Astrocyte (in vitro differentiated cells and primary cell): ENCODE measurements at regions not wholly inside any gene's neighbourhood (a gene's known extent, or its start where the extent isn't known, plus 50 kb on each side); places are given as distances from the start of the nearest gene placed in this dataset.

ENCODE experiments used
- DNase-seq: peaks from one replicate; pipeline ENCODE4 v3.0.0-alpha.2; 2010; ENCODE audit warnings: low read depth
- FAIRE-seq: peaks from 2 replicates; lab custom pipeline; 2011; peaks lifted over from hg19 to GRCh38; lab: Jason Lieb, UNC
- H2AFZ ChIP-seq: 2 replicates; pipeline ENCODE4 v1.6.0; 2012; ENCODE audit warnings: low read depth, low read length, inconsistent platforms
- H3K27ac ChIP-seq: 2 replicates; pipeline ENCODE4 v1.5.1; 2011; ENCODE audit warnings: low read depth, low read length, inconsistent platforms
- H3K27me3 ChIP-seq: 2 replicates; pipeline ENCODE4 v1.6.0; 2011; ENCODE audit warnings: low read length, inconsistent platforms; ENCODE audit not compliant: insufficient read depth
- H3K36me3 ChIP-seq: 2 replicates; pipeline ENCODE4 v1.5.1; 2011; ENCODE audit warnings: low read length, inconsistent platforms; ENCODE audit not compliant: insufficient read depth
- H3K4me1 ChIP-seq: 2 replicates; pipeline ENCODE4 v1.5.1; 2011; ENCODE audit warnings: low read length, inconsistent platforms; ENCODE audit not compliant: insufficient read depth
- H3K4me2 ChIP-seq: 2 replicates; pipeline ENCODE4 v1.6.0; 2012; ENCODE audit warnings: low read length, inconsistent platforms
- H3K4me3 ChIP-seq: 2 replicates; pipeline ENCODE4 v1.5.1; 2011; ENCODE audit warnings: low read depth, mild to moderate bottlenecking, low read length, inconsistent platforms; ENCODE audit not compliant: insufficient read depth
- H3K79me2 ChIP-seq: 2 replicates; pipeline ENCODE4 v1.6.0; 2012; ENCODE audit warnings: mild to moderate bottlenecking, low read length, inconsistent platforms; ENCODE audit not compliant: insufficient read depth
- H3K9ac ChIP-seq: 2 replicates; pipeline ENCODE4 v1.6.0; 2012; ENCODE audit warnings: mild to moderate bottlenecking, low read length, inconsistent platforms
- H3K9me3 ChIP-seq: 2 replicates; pipeline ENCODE4 v1.5.1; 2012; ENCODE audit warnings: low read depth, mild to moderate bottlenecking, low read length, inconsistent platforms; ENCODE audit not compliant: insufficient read depth
- H4K20me1 ChIP-seq: 2 replicates; pipeline ENCODE4 v1.6.0; 2012; ENCODE audit warnings: low read length, inconsistent platforms; ENCODE audit not compliant: insufficient read depth
- H3K27ac Mint-ChIP-seq: one replicate; pipeline ENCODE4 v1.8.0; 2021; ENCODE audit warnings: mild to moderate bottlenecking, mixed read lengths; ENCODE audit not compliant: unreplicated experiment
- H3K27me3 Mint-ChIP-seq: one replicate; pipeline ENCODE4 v1.8.0; 2021; ENCODE audit warnings: low read depth, mixed read lengths; ENCODE audit not compliant: unreplicated experiment
- H3K36me3 Mint-ChIP-seq: one replicate; pipeline ENCODE4 v1.8.0; 2021; ENCODE audit warnings: low read depth, mixed read lengths; ENCODE audit not compliant: unreplicated experiment
- H3K4me1 Mint-ChIP-seq: one replicate; pipeline ENCODE4 v1.8.0; 2021; ENCODE audit warnings: low read depth, mixed read lengths; ENCODE audit not compliant: unreplicated experiment
- H3K4me3 Mint-ChIP-seq: one replicate; pipeline ENCODE4 v1.8.0; 2021; ENCODE audit warnings: mild to moderate bottlenecking, moderate library complexity, mixed read lengths; ENCODE audit not compliant: unreplicated experiment
- H3K9me3 Mint-ChIP-seq: one replicate; pipeline ENCODE4 v1.8.0; 2021; ENCODE audit warnings: mild to moderate bottlenecking, mixed read lengths; ENCODE audit not compliant: unreplicated experiment
- EZH2 ChIP-seq: IDR thresholded peaks from 2 replicates; pipeline ENCODE4 v1.6.1; 2012; ENCODE audit warnings: mild to moderate bottlenecking, low read length, inconsistent platforms; ENCODE audit not compliant: insufficient read depth
- TF ChIP-seq, protein P1 (sequence below): IDR thresholded peaks from 2 replicates; pipeline ENCODE4 v1.5.1; 2011; ENCODE audit warnings: low read depth, mild to moderate bottlenecking, inconsistent platforms, low read length, moderate library complexity; ENCODE audit not compliant: insufficient read depth

DNA sequence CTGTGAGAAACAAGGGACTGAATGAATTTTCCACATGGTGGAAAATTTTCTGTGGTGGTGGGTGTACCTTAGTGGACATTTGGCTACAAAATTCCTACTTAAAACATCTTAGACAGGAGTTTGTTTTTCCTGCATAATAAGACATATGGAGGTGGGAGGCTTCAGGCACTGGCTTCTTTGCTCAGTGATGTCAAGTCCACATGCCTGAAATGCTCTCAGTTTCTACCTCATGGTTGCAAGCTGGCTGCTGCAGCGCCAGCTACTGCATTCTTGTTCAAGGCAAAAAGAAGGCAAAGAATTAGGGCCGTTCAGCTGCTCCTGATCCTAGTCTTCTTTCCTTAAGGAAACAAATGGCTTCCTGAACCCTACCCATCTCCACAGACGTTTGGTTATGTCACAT, 99.9 kb upstream of the FAM204A start:
- H3K4me1 Mint-ChIP-seq: no peaks in the 10 kb centered on the region
- H3K4me1 ChIP-seq: no peaks in the 10 kb centered on the region
- H4K20me1 ChIP-seq: no peaks in the 10 kb centered on the region
- no peak overlapping the region for H3K4me3 Mint-ChIP-seq
- H3K27me3 ChIP-seq: no peaks in the 10 kb centered on the region
- no peak for TF ChIP-seq EZH2
- TF ChIP-seq, protein P1, sequence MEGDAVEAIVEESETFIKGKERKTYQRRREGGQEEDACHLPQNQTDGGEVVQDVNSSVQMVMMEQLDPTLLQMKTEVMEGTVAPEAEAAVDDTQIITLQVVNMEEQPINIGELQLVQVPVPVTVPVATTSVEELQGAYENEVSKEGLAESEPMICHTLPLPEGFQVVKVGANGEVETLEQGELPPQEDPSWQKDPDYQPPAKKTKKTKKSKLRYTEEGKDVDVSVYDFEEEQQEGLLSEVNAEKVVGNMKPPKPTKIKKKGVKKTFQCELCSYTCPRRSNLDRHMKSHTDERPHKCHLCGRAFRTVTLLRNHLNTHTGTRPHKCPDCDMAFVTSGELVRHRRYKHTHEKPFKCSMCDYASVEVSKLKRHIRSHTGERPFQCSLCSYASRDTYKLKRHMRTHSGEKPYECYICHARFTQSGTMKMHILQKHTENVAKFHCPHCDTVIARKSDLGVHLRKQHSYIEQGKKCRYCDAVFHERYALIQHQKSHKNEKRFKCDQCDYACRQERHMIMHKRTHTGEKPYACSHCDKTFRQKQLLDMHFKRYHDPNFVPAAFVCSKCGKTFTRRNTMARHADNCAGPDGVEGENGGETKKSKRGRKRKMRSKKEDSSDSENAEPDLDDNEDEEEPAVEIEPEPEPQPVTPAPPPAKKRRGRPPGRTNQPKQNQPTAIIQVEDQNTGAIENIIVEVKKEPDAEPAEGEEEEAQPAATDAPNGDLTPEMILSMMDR: no peak
- H3K4me3 ChIP-seq: no peak overlapping the region
- H3K27ac Mint-ChIP-seq: no peak overlapping the region
- H3K36me3 Mint-ChIP-seq: no peaks in the 10 kb centered on the region
- DNase-seq (no peak), FAIRE-seq (no peak)
- no peaks in the 10 kb centered on the region for H3K9me3 ChIP-seq
- no peaks in the 10 kb centered on the region for H3K79me2 ChIP-seq
- H3K9ac ChIP-seq: no peak overlapping the region
- no peak overlapping the region for H2AFZ ChIP-seq
- H3K27me3 Mint-ChIP-seq: peaks cover 7% of the 10 kb centered on the region
- no peak overlapping the region for H3K4me2 ChIP-seq
- no peak overlapping the region for H3K27ac ChIP-seq
- H3K9me3 Mint-ChIP-seq: no peaks in the 10 kb centered on the region
- no peaks in the 10 kb centered on the region for H3K36me3 ChIP-seq

DNA sequence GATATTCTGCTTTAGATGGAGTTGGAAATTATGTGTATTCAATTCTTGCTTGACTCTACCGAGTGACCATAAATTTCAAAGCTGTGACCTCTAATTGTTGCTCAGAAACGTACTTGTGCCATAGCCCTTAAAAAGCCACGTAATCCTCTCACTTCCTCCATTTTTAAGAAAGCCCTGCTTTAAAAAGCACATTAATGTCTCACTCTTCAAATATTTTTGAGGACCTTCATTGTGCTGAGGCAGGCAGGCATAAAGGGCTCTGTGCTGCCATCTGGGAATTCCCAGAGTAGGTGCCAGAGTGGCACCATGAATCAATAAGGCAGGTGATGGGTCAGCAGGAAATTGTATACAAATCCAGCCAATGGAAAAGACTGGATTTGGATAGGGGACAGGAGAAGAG, 97.7 kb upstream of the FAM204A start:
- Mint-ChIP-seq H3K9me3 (no peaks in the 10 kb centered on the region), H3K4me1 (no peaks in the 10 kb centered on the region), H3K27me3 (peaks cover 5% of the 10 kb centered on the region), H3K27ac (no peak overlapping the region), H3K36me3 (no peaks in the 10 kb centered on the region), H3K4me3 (no peak overlapping the region)
- H3K9me3 ChIP-seq: no peaks in the 10 kb centered on the region
- no peak overlapping the region for H3K4me3 ChIP-seq
- no peak for FAIRE-seq
- H3K4me2 ChIP-seq: no peak overlapping the region
- H3K27ac ChIP-seq: no peak overlapping the region
- no peak overlapping the region for H3K9ac ChIP-seq
- no peaks in the 10 kb centered on the region for H3K79me2 ChIP-seq
- H3K4me1 ChIP-seq: no peaks in the 10 kb centered on the region
- no peaks in the 10 kb centered on the region for H4K20me1 ChIP-seq
- no peak for TF ChIP-seq EZH2
- TF ChIP-seq, protein P1: no peak
- no peak for DNase-seq
- no peak overlapping the region for H2AFZ ChIP-seq
- no peaks in the 10 kb centered on the region for H3K27me3 ChIP-seq
- no peaks in the 10 kb centered on the region for H3K36me3 ChIP-seq

DNA sequence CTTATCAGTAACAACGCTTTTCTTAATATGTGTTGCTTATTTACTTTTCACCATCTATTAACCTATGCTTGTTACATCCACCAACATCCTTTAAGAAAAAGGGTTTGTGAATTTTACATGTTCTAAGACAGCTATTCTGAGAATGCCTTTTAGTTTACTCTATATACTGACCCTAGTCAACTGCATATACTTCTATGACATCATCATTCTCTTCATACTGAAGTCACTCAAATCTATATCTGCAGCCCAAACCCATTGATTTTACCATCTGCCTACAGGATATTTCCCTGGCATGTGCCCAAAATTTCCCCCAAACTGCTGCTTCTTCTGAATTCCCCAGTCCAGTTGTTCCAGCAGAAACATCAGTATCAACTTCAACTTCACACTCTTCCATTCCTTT, 94.6 kb upstream of the FAM204A start:
- H3K79me2 ChIP-seq: no peaks in the 10 kb centered on the region
- no peak overlapping the region for H2AFZ ChIP-seq
- Mint-ChIP-seq H3K36me3 (no peaks in the 10 kb centered on the region), H3K4me1 (no peaks in the 10 kb centered on the region), H3K9me3 (no peaks in the 10 kb centered on the region), H3K4me3 (no peak overlapping the region), H3K27ac (no peak overlapping the region), H3K27me3 (peaks cover 5% of the 10 kb centered on the region)
- H3K36me3 ChIP-seq: no peaks in the 10 kb centered on the region
- no peak overlapping the region for H3K9ac ChIP-seq
- no peaks in the 10 kb centered on the region for H4K20me1 ChIP-seq
- no peaks in the 10 kb centered on the region for H3K9me3 ChIP-seq
- no peak for DNase-seq
- no peak for FAIRE-seq
- no peaks in the 10 kb centered on the region for H3K4me1 ChIP-seq
- TF ChIP-seq, protein P1: no peak
- no peak for TF ChIP-seq EZH2
- no peak overlapping the region for H3K4me3 ChIP-seq
- no peaks in the 10 kb centered on the region for H3K27me3 ChIP-seq
- H3K27ac ChIP-seq: no peak overlapping the region
- no peak overlapping the region for H3K4me2 ChIP-seq
